MM.1S (cell line): ENCODE measurements at regions not wholly inside any gene's neighbourhood (a gene's known extent, or its start where the extent isn't known, plus 50 kb on each side); places are given as distances from the start of the nearest gene placed in this dataset.

Source experiments
- DNase-seq: peaks from one replicate; pipeline ENCODE4 v3.0.0-alpha.2; 2015
- H2AFZ ChIP-seq: fragments of 300-600 bp; sonication (generic); 2 replicates; pipeline ENCODE4 v1.6.0; 2016; ENCODE audit warnings: antibody characterized with exemption, low read length
- H3F3A ChIP-seq: fragments of 300-600 bp; sonication (generic); 2 replicates; pipeline ENCODE4 v1.6.1; 2016; ENCODE audit warnings: mild to moderate bottlenecking, antibody characterized with exemption, low read length, moderate library complexity, mixed read lengths; ENCODE audit not compliant: insufficient read depth
- H3K27ac ChIP-seq: fragments of 300-600 bp; sonication (generic); 2 replicates; pipeline ENCODE4 v1.5.1; 2016; ENCODE audit warnings: mild to moderate bottlenecking, low read length
- H3K27me3 ChIP-seq: fragments of 300-600 bp; sonication (generic); replicated peaks from 2 replicates; pipeline ENCODE4 v1.6.0; 2016; ENCODE audit warnings: low read length; ENCODE audit not compliant: insufficient read depth
- H3K36me3 ChIP-seq: fragments of 300-600 bp; sonication (generic); replicated peaks from 2 replicates; pipeline ENCODE4 v1.6.1; 2016; ENCODE audit warnings: mild to moderate bottlenecking, low read length, mixed read lengths; ENCODE audit not compliant: insufficient read depth
- H3K4me1 ChIP-seq: fragments of 300-600 bp; sonication (generic); 2 replicates; pipeline ENCODE4 v1.6.1; 2016; ENCODE audit warnings: low read length, mixed read lengths
- H3K4me2 ChIP-seq: fragments of 300-600 bp; sonication (generic); 2 replicates; pipeline ENCODE4 v1.6.0; 2016; ENCODE audit warnings: low read depth, low read length
- H3K4me3 ChIP-seq: fragments of 300-600 bp; sonication (generic); 2 replicates; pipeline ENCODE4 v1.5.1; 2016; ENCODE audit warnings: low read length, mixed read lengths
- H3K79me2 ChIP-seq: fragments of 300-600 bp; sonication (generic); 2 replicates; pipeline ENCODE4 v1.6.1; 2016; ENCODE audit warnings: mixed run types, low read length, mixed read lengths
- H3K9ac ChIP-seq: fragments of 300-600 bp; sonication (generic); 2 replicates; pipeline ENCODE4 v1.6.1; 2016; ENCODE audit warnings: low read length, mixed read lengths
- H3K9me2 ChIP-seq: fragments of 300-600 bp; sonication (generic); replicated peaks from 2 replicates; pipeline ENCODE4 v1.6.1; 2016; ENCODE audit warnings: mild to moderate bottlenecking, low read length, mixed read lengths; ENCODE audit not compliant: insufficient read depth
- H3K9me3 ChIP-seq: fragments of 300-600 bp; sonication (generic); replicated peaks from 2 replicates; pipeline ENCODE4 v1.6.1; 2016; ENCODE audit warnings: mild to moderate bottlenecking, low read length, mixed read lengths; ENCODE audit not compliant: insufficient read depth
- H4K20me1 ChIP-seq: fragments of 300-600 bp; sonication (generic); 2 replicates; pipeline ENCODE4 v1.6.1; 2016; ENCODE audit warnings: mild to moderate bottlenecking, low read length, moderate library complexity, mixed read lengths; ENCODE audit not compliant: insufficient read depth
- EZH2 ChIP-seq: fragments of 300-600 bp; sonication (generic); optimal IDR thresholded peaks from 2 replicates; pipeline ENCODE3; 2017; ENCODE audit warnings: low read depth, mild to moderate bottlenecking, antibody characterized with exemption, low read length, mixed read lengths
- EZH2phosphoT487 ChIP-seq: fragments of 300-600 bp; sonication (generic); IDR thresholded peaks from 2 replicates; pipeline ENCODE4 v1.6.1; 2018; ENCODE audit warnings: antibody characterized with exemption, low read length
- TF ChIP-seq, protein P1 (sequence below): fragments of 300-600 bp; sonication (generic); IDR thresholded peaks from 2 replicates; pipeline ENCODE4 v1.5.1; 2016; ENCODE audit warnings: antibody characterized with exemption, low read length, mixed read lengths

DNA sequence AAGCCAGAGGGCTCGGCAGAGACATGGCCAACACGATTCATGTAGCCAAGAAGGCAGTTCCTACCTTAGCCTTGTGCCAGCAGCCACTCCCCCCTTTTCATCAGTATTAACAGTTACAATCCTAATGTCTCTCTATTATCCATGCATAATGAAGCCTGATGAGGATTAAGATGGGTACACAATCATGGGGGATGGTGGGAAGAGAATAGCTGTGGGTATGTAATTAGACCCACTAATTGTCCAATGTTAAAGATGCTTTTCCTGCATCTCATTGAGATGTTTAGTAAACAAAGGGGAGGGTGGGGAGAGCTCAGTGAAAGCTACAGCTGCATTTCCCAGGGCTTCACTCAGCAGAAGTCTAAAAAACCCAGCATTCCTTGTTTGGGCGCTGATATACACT, 70.4 kb upstream of the CMKLR1 start:
- H3F3A ChIP-seq, result no peaks in the 10 kb centered on the region
- no peak overlapping the region for H3K4me3 ChIP-seq
- H3K9me3 ChIP-seq, result no peaks in the 10 kb centered on the region
- H3K9ac ChIP-seq, result no peak overlapping the region
- no peaks in the 10 kb centered on the region for H3K27me3 ChIP-seq
- TF ChIP-seq EZH2phosphoT487 (no peak), EZH2 (no peak)
- TF ChIP-seq, protein P1, sequence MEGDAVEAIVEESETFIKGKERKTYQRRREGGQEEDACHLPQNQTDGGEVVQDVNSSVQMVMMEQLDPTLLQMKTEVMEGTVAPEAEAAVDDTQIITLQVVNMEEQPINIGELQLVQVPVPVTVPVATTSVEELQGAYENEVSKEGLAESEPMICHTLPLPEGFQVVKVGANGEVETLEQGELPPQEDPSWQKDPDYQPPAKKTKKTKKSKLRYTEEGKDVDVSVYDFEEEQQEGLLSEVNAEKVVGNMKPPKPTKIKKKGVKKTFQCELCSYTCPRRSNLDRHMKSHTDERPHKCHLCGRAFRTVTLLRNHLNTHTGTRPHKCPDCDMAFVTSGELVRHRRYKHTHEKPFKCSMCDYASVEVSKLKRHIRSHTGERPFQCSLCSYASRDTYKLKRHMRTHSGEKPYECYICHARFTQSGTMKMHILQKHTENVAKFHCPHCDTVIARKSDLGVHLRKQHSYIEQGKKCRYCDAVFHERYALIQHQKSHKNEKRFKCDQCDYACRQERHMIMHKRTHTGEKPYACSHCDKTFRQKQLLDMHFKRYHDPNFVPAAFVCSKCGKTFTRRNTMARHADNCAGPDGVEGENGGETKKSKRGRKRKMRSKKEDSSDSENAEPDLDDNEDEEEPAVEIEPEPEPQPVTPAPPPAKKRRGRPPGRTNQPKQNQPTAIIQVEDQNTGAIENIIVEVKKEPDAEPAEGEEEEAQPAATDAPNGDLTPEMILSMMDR, result no peak
- H3K4me2 ChIP-seq, result no peak overlapping the region
- no peaks in the 10 kb centered on the region for H3K9me2 ChIP-seq
- H3K27ac ChIP-seq, result no peak overlapping the region
- H3K36me3 ChIP-seq, result no peaks in the 10 kb centered on the region
- H4K20me1 ChIP-seq, result no peaks in the 10 kb centered on the region
- no peaks in the 10 kb centered on the region for H3K4me1 ChIP-seq
- no peak overlapping the region for H2AFZ ChIP-seq
- H3K79me2 ChIP-seq, result no peaks in the 10 kb centered on the region
- no peak for DNase-seq

DNA sequence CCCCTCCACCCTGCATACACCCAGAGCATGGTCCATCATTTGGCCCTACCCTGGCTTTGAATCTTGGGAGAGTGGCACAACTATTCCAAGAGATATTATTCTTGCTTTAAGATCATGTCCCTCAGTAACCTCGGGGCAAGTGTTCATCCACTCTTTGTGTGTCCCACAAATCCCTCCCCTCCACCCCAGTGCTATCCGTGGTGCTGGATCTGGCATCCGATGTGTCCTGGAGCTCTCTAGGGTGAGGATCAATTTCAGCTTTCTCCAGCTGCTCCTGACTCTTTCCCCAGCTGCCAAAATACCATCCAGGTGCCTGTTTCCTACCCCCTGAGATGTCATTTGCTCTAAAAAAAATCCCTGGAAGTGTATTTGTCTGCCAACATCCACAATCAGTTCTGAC, 64.8 kb upstream of the CMKLR1 start:
- no peaks in the 10 kb centered on the region for H3F3A ChIP-seq
- no peak overlapping the region for H3K9ac ChIP-seq
- peaks cover 5% of the 10 kb centered on the region; the same call in 1 of the 2 replicates for H3K4me1 ChIP-seq

GRCh38 chr12:108401964-108402363, 62.9 kb upstream of the CMKLR1 start:
- no peaks in the 10 kb centered on the region for H4K20me1 ChIP-seq
- no peaks in the 10 kb centered on the region for H3K79me2 ChIP-seq
- H3K36me3 ChIP-seq, result no peaks in the 10 kb centered on the region
- no peaks in the 10 kb centered on the region for H3K9me3 ChIP-seq
- no peaks in the 10 kb centered on the region for H3K27me3 ChIP-seq
- H3K9me2 ChIP-seq, result no peaks in the 10 kb centered on the region
- peaks cover 5% of the 10 kb centered on the region; the same call in 1 of the 2 replicates for H3K4me1 ChIP-seq
- no peak for DNase-seq
- TF ChIP-seq EZH2 (no peak), EZH2phosphoT487 (no peak)
- TF ChIP-seq, protein P1, result no peak
- no peaks in the 10 kb centered on the region for H3F3A ChIP-seq
- no peak overlapping the region for H3K4me3 ChIP-seq
- no peak overlapping the region for H3K27ac ChIP-seq
- no peak overlapping the region for H3K9ac ChIP-seq
- no peak overlapping the region for H2AFZ ChIP-seq
- H3K4me2 ChIP-seq, result no peak overlapping the region

More for the DNA sequence above, 64.8 kb upstream of the CMKLR1 start:
- no peak for DNase-seq
- Histone ChIP-seq H2AFZ (no peak overlapping the region), H3K4me2 (no peak overlapping the region), H4K20me1 (no peaks in the 10 kb centered on the region), H3K9me3 (no peaks in the 10 kb centered on the region), H3K79me2 (no peaks in the 10 kb centered on the region), H3K27ac (no peak overlapping the region), H3K27me3 (no peaks in the 10 kb centered on the region), H3K36me3 (no peaks in the 10 kb centered on the region), H3K9me2 (no peaks in the 10 kb centered on the region), H3K4me3 (no peak overlapping the region)
- TF ChIP-seq, protein P1, result no peak
- TF ChIP-seq EZH2, result no peak
- no peak for TF ChIP-seq EZH2phosphoT487
